Psoas muscle (tissue), 7 donors: ENCODE measurements at regions not wholly inside any gene's neighbourhood (a gene's known extent, or its start where the extent isn't known, plus 50 kb on each side); places are given as distances from the start of the nearest gene placed in this dataset.

ENCODE experiments used
- ATAC-seq, 4 donors: fragments of 200-7000 bp; cut with Tn5 transposase; one replicate each; pipeline ENCODE4 v1.9.1; 2020; ENCODE audit warnings: moderate library complexity in 3 of 4, mild to moderate bottlenecking in 2 of 4
- DNase-seq, 2 donors: peaks; one replicate each; pipeline ENCODE4 v3.0.0-alpha.2; 2020
- H3K27ac ChIP-seq: fragments of 200-600 bp; one replicate; pipeline ENCODE4 v1.8.0; 2022
- H3K27me3 ChIP-seq, 3 donors: fragments of 200-600 bp in 1 of 3; one replicate each; pipeline versions ENCODE4 v1.6.1 to v1.8.0; 2013 to 2022; ENCODE audit warnings: low read length in 2 of 3, mild to moderate bottlenecking in 2 of 3, moderate library complexity in 1 of 3; ENCODE audit not compliant: insufficient read depth in 3 of 3
- H3K36me3 ChIP-seq, 2 donors: fragments of 200-600 bp in 1 of 2; one replicate each; pipeline versions ENCODE4 v1.6.1 to v1.8.0; 2013 to 2022; ENCODE audit warnings: low read depth in 1 of 2, mild to moderate bottlenecking in 1 of 2, moderate library complexity in 1 of 2; ENCODE audit not compliant: insufficient read depth in 1 of 2
- H3K4me1 ChIP-seq: fragments of 200-600 bp; one replicate; pipeline ENCODE4 v1.8.0; 2022
- H3K4me3 ChIP-seq: fragments of 200-600 bp; one replicate; pipeline ENCODE4 v1.8.0; 2022; ENCODE audit warnings: mild to moderate bottlenecking
- H3K9me3 ChIP-seq: fragments of 200-600 bp; one replicate; pipeline ENCODE4 v1.8.0; 2022
- WGBS, 3 donors: extraction: QIAGEN DNeasy Blood & Tissue Kit; methylation state at CpG; one replicate each; pipeline versions ENCODE4 v1.1.6 to v1.1.7; 2013; 5-methylcytosine and 5-hydroxymethylcytosine counted together
- intact Hi-C, 2 donors: fragments of 100-400 bp; cut with DNase I; formaldehyde crosslinking; loops; one replicate each; pipeline versions ENCODE4 v1.11.0 to v1.14.2; 2022
- TF ChIP-seq, protein P1 (sequence below): fragments of 200-600 bp; IDR thresholded peaks from one replicate; pipeline ENCODE4 v1.8.0; 2022; ENCODE audit warnings: antibody characterized with exemption
- donor health status: healthy with polysubstance abuse.
- donor health status: DM: no; HTN: no; CAD: no; lungs with moderate emphysema.
- donor health status: Bipolar disorder and iron deficiency.
- donor health status: healthy.
- donor health status: DM: yes; HTN: yes; CAD: no.
- donor health status: DM: no; HTN: no; CAD: no.
- donor health status: DM: yes; HTN: yes; CAD: no.

DNA sequence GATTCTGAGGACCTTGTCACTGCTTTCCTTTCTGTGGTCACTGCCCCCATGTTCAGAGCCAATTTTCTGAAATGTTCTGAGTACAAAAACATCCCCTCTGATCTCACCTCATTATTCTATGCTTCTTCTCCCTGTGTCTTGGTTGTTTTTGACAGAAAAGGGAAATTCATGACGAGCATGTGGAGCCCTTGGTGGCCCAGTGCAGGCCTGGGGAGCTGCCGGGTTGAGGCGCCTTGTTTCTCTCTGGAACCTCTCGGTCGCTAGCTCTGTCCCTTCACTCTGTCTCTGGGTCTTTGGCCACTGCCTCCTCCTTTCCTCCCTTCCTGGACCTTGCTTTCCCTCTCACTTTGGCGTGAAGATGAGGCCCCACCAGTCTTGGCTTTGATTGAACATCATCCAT, 63.0 kb upstream of the THY1 start:
- intact Hi-C loops, result no loop called here
- TF ChIP-seq, protein P1, sequence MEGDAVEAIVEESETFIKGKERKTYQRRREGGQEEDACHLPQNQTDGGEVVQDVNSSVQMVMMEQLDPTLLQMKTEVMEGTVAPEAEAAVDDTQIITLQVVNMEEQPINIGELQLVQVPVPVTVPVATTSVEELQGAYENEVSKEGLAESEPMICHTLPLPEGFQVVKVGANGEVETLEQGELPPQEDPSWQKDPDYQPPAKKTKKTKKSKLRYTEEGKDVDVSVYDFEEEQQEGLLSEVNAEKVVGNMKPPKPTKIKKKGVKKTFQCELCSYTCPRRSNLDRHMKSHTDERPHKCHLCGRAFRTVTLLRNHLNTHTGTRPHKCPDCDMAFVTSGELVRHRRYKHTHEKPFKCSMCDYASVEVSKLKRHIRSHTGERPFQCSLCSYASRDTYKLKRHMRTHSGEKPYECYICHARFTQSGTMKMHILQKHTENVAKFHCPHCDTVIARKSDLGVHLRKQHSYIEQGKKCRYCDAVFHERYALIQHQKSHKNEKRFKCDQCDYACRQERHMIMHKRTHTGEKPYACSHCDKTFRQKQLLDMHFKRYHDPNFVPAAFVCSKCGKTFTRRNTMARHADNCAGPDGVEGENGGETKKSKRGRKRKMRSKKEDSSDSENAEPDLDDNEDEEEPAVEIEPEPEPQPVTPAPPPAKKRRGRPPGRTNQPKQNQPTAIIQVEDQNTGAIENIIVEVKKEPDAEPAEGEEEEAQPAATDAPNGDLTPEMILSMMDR, result no peak
- ATAC-seq (no peak), DNase-seq (no peak)
- H3K27ac ChIP-seq, result no peak overlapping the region
- H3K4me3 ChIP-seq, result no peak overlapping the region
- H3K27me3 ChIP-seq, result peaks cover 0 to 21% (median 4%) of the 10 kb centered on the region in 3 donors
- no peaks in the 10 kb centered on the region for H3K9me3 ChIP-seq
- 79 to 87% (median 86%) methylated on average over 5 of the region's 6 CpGs for WGBS, 3 donors
- no peaks in the 10 kb centered on the region for H3K4me1 ChIP-seq
- H3K36me3 ChIP-seq, result no peaks in the 10 kb centered on the region

DNA sequence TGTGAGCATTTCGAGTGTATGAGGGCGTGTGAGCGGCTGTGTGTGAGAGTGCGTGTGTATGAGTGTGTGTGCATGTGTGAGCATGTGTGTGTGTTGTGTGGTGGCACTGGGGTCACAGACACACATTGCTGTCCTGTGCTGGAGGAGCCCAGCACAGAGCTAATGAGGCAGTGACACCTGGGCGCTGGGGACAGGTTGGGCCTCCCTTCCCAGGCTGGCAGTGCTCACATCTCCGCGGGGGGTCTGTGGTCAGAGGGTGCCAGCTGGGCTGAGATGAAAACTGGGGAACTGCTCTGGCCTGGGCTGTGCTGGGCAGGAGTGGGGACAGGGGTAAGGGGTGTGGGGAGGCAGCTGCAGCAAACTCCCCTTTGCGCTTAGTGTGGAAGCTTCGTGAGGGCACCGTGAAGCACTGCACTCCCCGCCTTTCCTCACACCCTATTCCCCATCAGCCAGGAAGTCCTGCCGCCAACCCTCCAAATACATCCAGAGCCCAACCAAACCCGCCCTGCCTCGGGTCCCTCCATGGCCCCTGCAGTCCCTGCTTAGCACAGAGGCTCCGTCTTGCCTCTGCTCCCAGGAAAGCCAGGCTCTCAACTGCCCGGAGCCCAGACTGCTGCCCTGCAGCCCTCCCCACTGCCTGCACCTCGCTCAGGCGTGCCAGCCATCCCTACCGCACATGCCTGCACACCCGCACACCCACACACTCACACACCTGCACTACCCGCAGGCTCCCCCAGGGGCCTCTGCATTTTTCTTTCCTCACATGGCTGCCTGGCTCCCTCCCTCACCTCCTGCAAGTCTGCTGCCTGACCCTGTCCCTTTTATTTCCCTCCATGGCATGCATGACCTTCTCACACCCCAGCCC, 62.0 kb upstream of the THY1 start:
- Histone ChIP-seq H3K4me3 (no peak overlapping the region), H3K4me1 (no peaks in the 10 kb centered on the region), H3K27ac (no peak overlapping the region), H3K9me3 (no peaks in the 10 kb centered on the region), H3K36me3 (no peaks in the 10 kb centered on the region), H3K27me3 (peaks cover 0 to 21% (median 4%) of the 10 kb centered on the region in 3 donors)
- intact Hi-C loops, result loop anchor here in 1 of 2 donors (5.0 kb wide), 1 partner anchor 622 kb away; no protein-coding TSS in a partner anchor
- TF ChIP-seq, protein P1, result no peak
- no peak for DNase-seq
- 87 to 92% (median 91%) methylated on average over 17 to 21 of the region's 21 CpGs for WGBS, 3 donors
- no peak for ATAC-seq

DNA sequence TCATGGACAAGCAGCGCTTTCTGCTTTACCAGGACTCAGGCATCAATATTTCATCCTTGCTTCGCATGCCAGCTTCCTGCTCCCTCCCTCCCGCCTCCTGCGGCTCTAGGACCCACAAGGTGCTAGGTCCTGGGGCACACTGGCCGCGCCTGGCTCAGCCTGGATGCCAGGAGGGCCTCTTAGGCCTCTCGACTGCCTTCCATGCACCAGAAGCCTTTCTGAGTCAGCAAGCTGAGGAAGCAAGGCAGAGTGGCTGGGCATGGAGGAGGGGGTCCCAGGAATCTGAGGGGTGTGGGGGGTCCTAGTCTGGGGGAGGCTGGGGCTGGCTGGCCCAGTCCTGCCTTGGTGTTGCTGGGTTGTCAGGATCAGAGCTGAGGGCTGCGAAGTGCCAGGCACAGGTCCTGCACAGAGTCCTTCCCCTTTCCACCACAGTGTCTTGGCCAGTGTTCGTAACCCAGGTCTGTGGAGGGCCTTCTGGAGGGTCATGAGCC, 61.0 kb upstream of the THY1 start:
- intact Hi-C loops, result loop anchor here in 1 of 2 donors (5.0 kb wide), 1 partner anchor 623 kb away; no protein-coding TSS in a partner anchor
- Histone ChIP-seq H3K36me3 (no peaks in the 10 kb centered on the region), H3K27ac (no peak overlapping the region), H3K4me1 (no peaks in the 10 kb centered on the region), H3K27me3 (peaks cover 0 to 20% (median 2%) of the 10 kb centered on the region in 3 donors), H3K4me3 (no peak overlapping the region), H3K9me3 (no peaks in the 10 kb centered on the region)
- DNase-seq (no peak), ATAC-seq (no peak)
- TF ChIP-seq, protein P1, result no peak
- WGBS, 3 donors, result 73 to 87% (median 77%) methylated on average over 9 of the region's 9 CpGs

DNA sequence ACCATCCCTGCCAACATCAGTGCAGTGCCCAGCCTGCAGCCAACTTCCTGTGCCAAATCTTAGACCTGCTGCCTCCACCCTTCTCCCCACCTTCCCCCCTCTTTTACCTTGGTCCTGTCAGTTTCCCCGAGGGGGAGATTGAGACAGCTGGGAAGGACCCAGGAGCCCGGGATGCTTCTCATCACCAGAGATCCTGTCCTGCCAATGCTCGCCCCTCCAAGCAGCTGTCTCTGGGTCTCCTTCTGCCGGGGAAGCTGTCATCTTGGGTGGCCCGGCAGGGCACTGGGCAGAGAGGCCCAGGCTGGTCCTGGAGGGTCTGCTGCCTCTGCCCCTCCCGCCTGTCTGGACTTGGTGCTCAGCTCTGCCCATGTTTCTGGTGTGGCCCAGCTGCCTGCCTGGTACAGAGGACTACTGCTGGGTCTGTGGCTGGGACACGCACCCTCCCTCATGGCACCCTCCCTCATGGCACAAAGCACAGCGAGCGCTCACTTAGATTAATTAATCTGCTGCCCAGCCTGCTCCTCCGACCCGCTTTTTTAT, 60.4 kb upstream of the THY1 start:
- Histone ChIP-seq H3K4me1 (no peaks in the 10 kb centered on the region), H3K9me3 (no peaks in the 10 kb centered on the region), H3K36me3 (no peaks in the 10 kb centered on the region), H3K27me3 (peaks cover 0 to 16% (median 2%) of the 10 kb centered on the region in 3 donors), H3K27ac (no peak overlapping the region), H3K4me3 (no peak overlapping the region)
- ATAC-seq (no peak), DNase-seq (peak in 1 of 2 donors; percentile 32)
- TF ChIP-seq, protein P1, result no peak
- WGBS, 3 donors, result 61 to 76% (median 61%) methylated on average over 11 of the region's 11 CpGs
- intact Hi-C loops, result loop anchor here in 1 of 2 donors (5.0 kb wide), 1 partner anchor 624 kb away; no protein-coding TSS in a partner anchor
